Caco-2 (cell line): ENCODE measurements at regions not wholly inside any gene's neighbourhood (a gene's known extent, or its start where the extent isn't known, plus 50 kb on each side); places are given as distances from the start of the nearest gene placed in this dataset.

ENCODE experiments used
- BruUV-seq: library from RNA; stranded (reverse); fragments of 400-500 nt; replicated peaks from 2 replicates; lab custom pipeline; 2021; lab: Mats Ljungman, UMichigan
- CTCF ChIA-PET: fragments of 300-600 bp; sonication (Branson Sonifier 250); formaldehyde crosslinking; loops from one replicate; lab custom pipeline; 2022; ENCODE audit warnings: antibody characterized with exemption; lab: Charles Lee
- POLR2A ChIA-PET: fragments of 300-600 bp; sonication (Branson Sonifier 250); formaldehyde crosslinking; loops from one replicate; lab custom pipeline; 2022; ENCODE audit warnings: antibody characterized with exemption; lab: Charles Lee
- DNase-seq, 2 experiments: peaks; one replicate each; pipeline versions ENCODE4 v3.0.0 to v3.0.0-alpha.2; 2020 to 2022
- H3K27me3 ChIP-seq: replicated peaks from 2 replicates; pipeline ENCODE4 v1.6.0; 2011; ENCODE audit warnings: low read length; ENCODE audit not compliant: control insufficient read depth, insufficient read depth
- H3K36me3 ChIP-seq: 2 replicates; pipeline ENCODE4 v1.5.1; 2011; ENCODE audit warnings: low read length; ENCODE audit not compliant: control insufficient read depth, insufficient read depth
- H3K4me1 ChIP-seq: fragments of 250-450 bp; sonication (Bioruptor Pico); 2 replicates; pipeline ENCODE4 v1.5.1; 2020; ENCODE audit warnings: mild to moderate bottlenecking
- H3K4me3 ChIP-seq: 2 replicates; pipeline ENCODE4 v1.5.1; 2011; ENCODE audit warnings: low read depth, mild to moderate bottlenecking, control low read depth, low read length
- H3K9me3 ChIP-seq: fragments of 250-450 bp; sonication (Bioruptor Pico); 2 replicates; pipeline ENCODE4 v1.5.1; 2020; ENCODE audit warnings: mild to moderate bottlenecking, moderate library complexity
- H3K27ac Mint-ChIP-seq: one replicate; pipeline ENCODE4 v1.8.0; 2022; ENCODE audit warnings: mixed read lengths; ENCODE audit not compliant: unreplicated experiment
- H3K27me3 Mint-ChIP-seq: one replicate; pipeline ENCODE4 v1.8.0; 2022; ENCODE audit warnings: mixed read lengths; ENCODE audit not compliant: insufficient read depth, unreplicated experiment
- H3K36me3 Mint-ChIP-seq: one replicate; pipeline ENCODE4 v1.8.0; 2022; ENCODE audit warnings: mild to moderate bottlenecking, mixed read lengths; ENCODE audit not compliant: insufficient read depth, unreplicated experiment
- H3K4me1 Mint-ChIP-seq: one replicate; pipeline ENCODE4 v1.8.0; 2022; ENCODE audit warnings: low read depth, mixed read lengths; ENCODE audit not compliant: unreplicated experiment
- H3K4me3 Mint-ChIP-seq: one replicate; pipeline ENCODE4 v1.8.0; 2022; ENCODE audit warnings: mild to moderate bottlenecking, moderate library complexity, mixed read lengths; ENCODE audit not compliant: unreplicated experiment
- H3K9me3 Mint-ChIP-seq: one replicate; pipeline ENCODE4 v1.8.0; 2022; ENCODE audit warnings: mixed read lengths; ENCODE audit not compliant: unreplicated experiment
- CTCF ChIP-seq, 2 experiments: fragments of 200-600 bp in 1 of 2; IDR thresholded peaks; 1 replicate in 1 of 2; 2 replicates in 1 of 2; pipeline versions ENCODE4 v1.5.1 to v1.8.0; 2011 to 2022; ENCODE audit warnings: antibody characterized with exemption in 1 of 2, control low read depth in 1 of 2, inconsistent platforms in 1 of 2, low read depth in 1 of 2, low read length in 1 of 2, mild to moderate bottlenecking in 1 of 2, moderate library complexity in 1 of 2; ENCODE audit not compliant: insufficient read depth in 1 of 2, severe bottlenecking in 1 of 2, unreplicated experiment in 1 of 2
- intact Hi-C: fragments of 100-400 bp; cut with micrococcal nuclease; formaldehyde crosslinking; loops from one replicate; pipeline ENCODE4 v1.10.0; 2022; ENCODE audit not compliant: unreplicated experiment

GRCh38 chr7:25625306-25625992, 397.2 kb upstream of the NPVF start:
- POLR2A ChIA-PET, result no interaction called here

GRCh38 chr7:25626451-25627131, 398.3 kb upstream of the NPVF start:
- Histone ChIP-seq H3K36me3 (no peaks in the 10 kb centered on the region), H3K4me1 (no peaks in the 10 kb centered on the region), H3K27me3 (no peaks in the 10 kb centered on the region), H3K9me3 (no peaks in the 10 kb centered on the region), H3K4me3 (no peak overlapping the region)
- Mint-ChIP-seq H3K9me3 (no peaks in the 10 kb centered on the region), H3K4me1 (no peaks in the 10 kb centered on the region), H3K36me3 (no peaks in the 10 kb centered on the region), H3K27ac (no peak overlapping the region), H3K27me3 (peaks cover 8% of the 10 kb centered on the region), H3K4me3 (no peak overlapping the region)
- ChIA-PET CTCF (no interaction called here), POLR2A (no interaction called here)
- no peak for TF ChIP-seq CTCF (IDR thresholded peaks at IDR 0.05; ENCODE audit: insufficient read depth in 1 of 2, low read depth in 1 of 2, low read length in 1 of 2, severe bottlenecking in 1 of 2, unreplicated experiment in 1 of 2)
- intact Hi-C loops, result no loop called here
- no TSS peak for BruUV-seq
- no peak for DNase-seq

More at GRCh38 chr7:25625306-25625992, 397.2 kb upstream of the NPVF start:
- no peaks in the 10 kb centered on the region for H3K27me3 ChIP-seq
- H3K27me3 Mint-ChIP-seq, result peaks cover 8% of the 10 kb centered on the region
- H3K4me1 ChIP-seq, result no peaks in the 10 kb centered on the region
- no peak overlapping the region for H3K4me3 Mint-ChIP-seq
- no peaks in the 10 kb centered on the region for H3K4me1 Mint-ChIP-seq
- no peak overlapping the region for H3K4me3 ChIP-seq
- H3K27ac Mint-ChIP-seq, result no peak overlapping the region
- DNase-seq, result no peak
- CTCF ChIA-PET, result no interaction called here
- H3K9me3 Mint-ChIP-seq, result no peaks in the 10 kb centered on the region
- intact Hi-C loops, result no loop called here
- no peaks in the 10 kb centered on the region for H3K36me3 ChIP-seq
- no peaks in the 10 kb centered on the region for H3K36me3 Mint-ChIP-seq
- BruUV-seq, result no TSS peak
- no peaks in the 10 kb centered on the region for H3K9me3 ChIP-seq
- TF ChIP-seq CTCF (IDR thresholded peaks at IDR 0.05; ENCODE audit: insufficient read depth in 1 of 2, low read depth in 1 of 2, low read length in 1 of 2, severe bottlenecking in 1 of 2, unreplicated experiment in 1 of 2), result no peak

GRCh38 chr7:25628446-25628845, 400.2 kb upstream of the NPVF start:
- H3K9me3 ChIP-seq, result no peaks in the 10 kb centered on the region
- intact Hi-C loops, result no loop called here
- CTCF ChIA-PET, result no interaction called here
- Mint-ChIP-seq H3K4me1 (no peaks in the 10 kb centered on the region), H3K4me3 (no peak overlapping the region), H3K27ac (no peak overlapping the region), H3K36me3 (no peaks in the 10 kb centered on the region), H3K27me3 (peaks cover 11% of the 10 kb centered on the region), H3K9me3 (no peaks in the 10 kb centered on the region)
- DNase-seq, result no peak
- POLR2A ChIA-PET, result no interaction called here
- no peaks in the 10 kb centered on the region for H3K27me3 ChIP-seq
- no peak for TF ChIP-seq CTCF (IDR thresholded peaks at IDR 0.05; ENCODE audit: insufficient read depth in 1 of 2, low read depth in 1 of 2, low read length in 1 of 2, severe bottlenecking in 1 of 2, unreplicated experiment in 1 of 2)
- H3K4me3 ChIP-seq, result no peak overlapping the region
- BruUV-seq, result no TSS peak
- H3K36me3 ChIP-seq, result no peaks in the 10 kb centered on the region
- no peaks in the 10 kb centered on the region for H3K4me1 ChIP-seq
